MM.1S (cell line): ENCODE measurements at regions not wholly inside any gene's neighbourhood (a gene's known extent, or its start where the extent isn't known, plus 50 kb on each side); places are given as distances from the start of the nearest gene placed in this dataset.
"Not testable (repeated sequence)": the region's sequence is repeated elsewhere in the genome, so short reads cannot be mapped to it uniquely, and the experiment has no call there.

ENCODE experiments used
- DNase-seq: peaks from one replicate; pipeline ENCODE4 v3.0.0-alpha.2; 2015
- H2AFZ ChIP-seq: fragments of 300-600 bp; sonication (generic); 2 replicates; pipeline ENCODE4 v1.6.0; 2016; ENCODE audit warnings: antibody characterized with exemption, low read length
- H3F3A ChIP-seq: fragments of 300-600 bp; sonication (generic); 2 replicates; pipeline ENCODE4 v1.6.1; 2016; ENCODE audit warnings: mild to moderate bottlenecking, antibody characterized with exemption, low read length, moderate library complexity, mixed read lengths; ENCODE audit not compliant: insufficient read depth
- H3K27ac ChIP-seq: fragments of 300-600 bp; sonication (generic); 2 replicates; pipeline ENCODE4 v1.5.1; 2016; ENCODE audit warnings: mild to moderate bottlenecking, low read length
- H3K27me3 ChIP-seq: fragments of 300-600 bp; sonication (generic); replicated peaks from 2 replicates; pipeline ENCODE4 v1.6.0; 2016; ENCODE audit warnings: low read length; ENCODE audit not compliant: insufficient read depth
- H3K36me3 ChIP-seq: fragments of 300-600 bp; sonication (generic); replicated peaks from 2 replicates; pipeline ENCODE4 v1.6.1; 2016; ENCODE audit warnings: mild to moderate bottlenecking, low read length, mixed read lengths; ENCODE audit not compliant: insufficient read depth
- H3K4me1 ChIP-seq: fragments of 300-600 bp; sonication (generic); 2 replicates; pipeline ENCODE4 v1.6.1; 2016; ENCODE audit warnings: low read length, mixed read lengths
- H3K4me2 ChIP-seq: fragments of 300-600 bp; sonication (generic); 2 replicates; pipeline ENCODE4 v1.6.0; 2016; ENCODE audit warnings: low read depth, low read length
- H3K4me3 ChIP-seq: fragments of 300-600 bp; sonication (generic); 2 replicates; pipeline ENCODE4 v1.5.1; 2016; ENCODE audit warnings: low read length, mixed read lengths
- H3K79me2 ChIP-seq: fragments of 300-600 bp; sonication (generic); 2 replicates; pipeline ENCODE4 v1.6.1; 2016; ENCODE audit warnings: mixed run types, low read length, mixed read lengths
- H3K9ac ChIP-seq: fragments of 300-600 bp; sonication (generic); 2 replicates; pipeline ENCODE4 v1.6.1; 2016; ENCODE audit warnings: low read length, mixed read lengths
- H3K9me2 ChIP-seq: fragments of 300-600 bp; sonication (generic); replicated peaks from 2 replicates; pipeline ENCODE4 v1.6.1; 2016; ENCODE audit warnings: mild to moderate bottlenecking, low read length, mixed read lengths; ENCODE audit not compliant: insufficient read depth
- H3K9me3 ChIP-seq: fragments of 300-600 bp; sonication (generic); replicated peaks from 2 replicates; pipeline ENCODE4 v1.6.1; 2016; ENCODE audit warnings: mild to moderate bottlenecking, low read length, mixed read lengths; ENCODE audit not compliant: insufficient read depth
- H4K20me1 ChIP-seq: fragments of 300-600 bp; sonication (generic); 2 replicates; pipeline ENCODE4 v1.6.1; 2016; ENCODE audit warnings: mild to moderate bottlenecking, low read length, moderate library complexity, mixed read lengths; ENCODE audit not compliant: insufficient read depth
- EZH2 ChIP-seq: fragments of 300-600 bp; sonication (generic); optimal IDR thresholded peaks from 2 replicates; pipeline ENCODE3; 2017; ENCODE audit warnings: low read depth, mild to moderate bottlenecking, antibody characterized with exemption, low read length, mixed read lengths
- EZH2phosphoT487 ChIP-seq: fragments of 300-600 bp; sonication (generic); IDR thresholded peaks from 2 replicates; pipeline ENCODE4 v1.6.1; 2018; ENCODE audit warnings: antibody characterized with exemption, low read length
- TF ChIP-seq, protein P1 (sequence below): fragments of 300-600 bp; sonication (generic); IDR thresholded peaks from 2 replicates; pipeline ENCODE4 v1.5.1; 2016; ENCODE audit warnings: antibody characterized with exemption, low read length, mixed read lengths

DNA sequence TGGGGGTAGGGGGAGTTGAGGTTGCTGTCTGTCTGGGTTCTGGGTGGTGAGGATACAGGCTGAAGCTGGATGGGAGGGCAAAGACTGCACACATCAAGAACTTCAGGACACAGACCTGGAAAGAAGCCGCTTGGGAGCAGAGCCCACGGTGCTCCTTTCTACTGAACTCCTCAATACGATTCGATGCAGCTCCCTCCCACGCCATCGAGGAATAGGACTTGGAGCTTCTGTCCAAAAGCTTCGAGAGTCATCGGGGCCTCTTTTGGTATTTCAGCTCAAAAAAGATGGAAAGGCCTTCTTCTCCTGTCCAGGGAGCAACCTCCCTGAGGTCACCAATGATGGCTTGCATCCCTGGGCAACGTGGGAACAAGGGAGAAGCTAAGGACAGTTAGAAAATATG, 407.1 kb upstream of the MGMT start:
- no peak overlapping the region for H3K27ac ChIP-seq
- DNase-seq = no peak
- H3K4me1 ChIP-seq = peaks cover 38% of the 10 kb centered on the region
- H4K20me1 ChIP-seq = no peaks in the 10 kb centered on the region
- peaks cover 22% of the 10 kb centered on the region for H3F3A ChIP-seq
- H2AFZ ChIP-seq = no peak overlapping the region
- H3K4me3 ChIP-seq = no peak overlapping the region
- H3K9me3 ChIP-seq = no peaks in the 10 kb centered on the region
- TF ChIP-seq EZH2 (no peak), EZH2phosphoT487 (no peak)
- TF ChIP-seq, protein P1, sequence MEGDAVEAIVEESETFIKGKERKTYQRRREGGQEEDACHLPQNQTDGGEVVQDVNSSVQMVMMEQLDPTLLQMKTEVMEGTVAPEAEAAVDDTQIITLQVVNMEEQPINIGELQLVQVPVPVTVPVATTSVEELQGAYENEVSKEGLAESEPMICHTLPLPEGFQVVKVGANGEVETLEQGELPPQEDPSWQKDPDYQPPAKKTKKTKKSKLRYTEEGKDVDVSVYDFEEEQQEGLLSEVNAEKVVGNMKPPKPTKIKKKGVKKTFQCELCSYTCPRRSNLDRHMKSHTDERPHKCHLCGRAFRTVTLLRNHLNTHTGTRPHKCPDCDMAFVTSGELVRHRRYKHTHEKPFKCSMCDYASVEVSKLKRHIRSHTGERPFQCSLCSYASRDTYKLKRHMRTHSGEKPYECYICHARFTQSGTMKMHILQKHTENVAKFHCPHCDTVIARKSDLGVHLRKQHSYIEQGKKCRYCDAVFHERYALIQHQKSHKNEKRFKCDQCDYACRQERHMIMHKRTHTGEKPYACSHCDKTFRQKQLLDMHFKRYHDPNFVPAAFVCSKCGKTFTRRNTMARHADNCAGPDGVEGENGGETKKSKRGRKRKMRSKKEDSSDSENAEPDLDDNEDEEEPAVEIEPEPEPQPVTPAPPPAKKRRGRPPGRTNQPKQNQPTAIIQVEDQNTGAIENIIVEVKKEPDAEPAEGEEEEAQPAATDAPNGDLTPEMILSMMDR = no peak
- H3K79me2 ChIP-seq = no peaks in the 10 kb centered on the region
- no peak overlapping the region for H3K4me2 ChIP-seq
- no peaks in the 10 kb centered on the region for H3K9me2 ChIP-seq
- H3K27me3 ChIP-seq = no peaks in the 10 kb centered on the region
- no peaks in the 10 kb centered on the region for H3K36me3 ChIP-seq
- H3K9ac ChIP-seq = no peak overlapping the region

DNA sequence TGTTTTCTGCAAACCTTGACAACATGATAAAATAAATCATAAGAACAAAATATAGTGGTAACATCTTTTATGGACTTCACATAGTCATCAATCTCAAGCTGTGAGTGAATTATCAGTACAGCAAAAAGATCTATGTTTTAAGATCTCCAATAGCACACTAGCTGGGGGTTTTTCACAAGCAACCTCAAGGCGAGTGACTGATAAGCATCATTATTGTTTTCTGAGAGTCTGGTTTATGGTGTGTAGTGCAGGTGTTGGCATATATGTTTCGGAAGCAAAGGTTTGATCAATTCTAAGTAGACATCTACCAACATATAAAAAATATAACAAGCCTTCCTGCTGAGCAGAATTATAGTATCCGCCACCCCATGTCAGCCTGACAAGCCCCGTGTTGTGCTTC, 403.8 kb upstream of the MGMT start:
- H4K20me1 ChIP-seq = no peaks in the 10 kb centered on the region
- H3K4me3 ChIP-seq = no peak overlapping the region
- H2AFZ ChIP-seq = no peak overlapping the region
- H3K27ac ChIP-seq = no peak overlapping the region
- no peak overlapping the region for H3K9ac ChIP-seq
- no peak for DNase-seq
- H3K4me2 ChIP-seq = no peak overlapping the region
- peaks cover 17% of the 10 kb centered on the region for H3K4me1 ChIP-seq
- TF ChIP-seq, protein P1 = no peak
- TF ChIP-seq EZH2 = no peak
- no peak for TF ChIP-seq EZH2phosphoT487
- H3K9me2 ChIP-seq = no peaks in the 10 kb centered on the region
- no peaks in the 10 kb centered on the region for H3K9me3 ChIP-seq
- H3K27me3 ChIP-seq = no peaks in the 10 kb centered on the region
- H3K36me3 ChIP-seq = no peaks in the 10 kb centered on the region
- H3F3A ChIP-seq = peaks cover 13% of the 10 kb centered on the region
- no peaks in the 10 kb centered on the region for H3K79me2 ChIP-seq

DNA sequence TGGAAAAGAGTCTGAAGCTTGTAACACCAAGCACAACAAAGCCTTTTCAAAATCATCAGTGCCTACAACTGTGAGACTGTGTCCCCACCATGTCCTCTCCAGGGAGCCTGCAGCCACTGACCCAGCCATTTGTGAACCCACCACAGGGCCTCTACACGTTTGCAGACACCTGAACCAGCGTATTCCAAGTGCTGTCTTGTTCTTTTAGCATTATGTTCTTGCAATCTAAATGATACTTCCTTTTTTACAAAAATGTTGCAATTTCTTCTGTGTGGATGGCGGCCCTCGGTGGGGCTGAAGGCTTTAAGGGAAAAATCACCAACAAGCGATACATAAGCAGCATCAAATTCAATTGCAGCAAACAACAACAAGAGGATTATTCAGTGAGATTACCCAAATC, 403.2 kb upstream of the MGMT start:
- no peaks in the 10 kb centered on the region for H3K9me3 ChIP-seq
- H3K9me2 ChIP-seq = no peaks in the 10 kb centered on the region
- no peak overlapping the region for H3K4me3 ChIP-seq
- H3K27me3 ChIP-seq = no peaks in the 10 kb centered on the region
- H2AFZ ChIP-seq = no peak overlapping the region
- H3F3A ChIP-seq = peaks cover 7% of the 10 kb centered on the region
- H3K4me2 ChIP-seq = no peak overlapping the region
- H3K4me1 ChIP-seq = peaks cover 11% of the 10 kb centered on the region
- no peak for DNase-seq
- no peak overlapping the region for H3K9ac ChIP-seq
- no peak overlapping the region for H3K27ac ChIP-seq
- H3K79me2 ChIP-seq = no peaks in the 10 kb centered on the region
- TF ChIP-seq EZH2phosphoT487 = no peak
- TF ChIP-seq EZH2 = no peak
- TF ChIP-seq, protein P1 = no peak
- no peaks in the 10 kb centered on the region for H3K36me3 ChIP-seq
- H4K20me1 ChIP-seq = no peaks in the 10 kb centered on the region

DNA sequence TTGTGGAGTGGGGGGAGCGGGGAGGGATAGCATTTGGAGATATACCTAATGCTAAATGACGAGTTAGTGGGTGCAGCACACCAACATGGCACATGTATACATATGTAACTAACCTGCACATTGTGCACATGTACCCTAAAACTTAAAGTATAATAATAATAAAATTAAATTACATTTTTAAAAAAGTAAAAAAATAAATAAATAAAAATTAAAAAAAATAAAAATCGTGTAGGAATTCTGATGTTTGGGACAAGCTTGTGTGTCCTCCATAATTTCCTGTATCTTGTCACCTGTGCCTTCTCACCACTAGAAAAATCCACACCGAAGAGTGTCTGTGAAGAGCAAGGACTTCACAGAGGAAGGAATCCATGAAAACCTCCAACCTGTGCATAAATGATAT, 400.5 kb upstream of the MGMT start:
- not testable (repeated sequence) for DNase-seq, H3K36me3 ChIP-seq, H3K4me1 ChIP-seq, H3K9me2 ChIP-seq, H3K4me2 ChIP-seq, H3K27ac ChIP-seq, H3K9ac ChIP-seq, H3F3A ChIP-seq, H3K79me2 ChIP-seq, H3K4me3 ChIP-seq, H3K27me3 ChIP-seq, H3K9me3 ChIP-seq, H2AFZ ChIP-seq, H4K20me1 ChIP-seq

DNA sequence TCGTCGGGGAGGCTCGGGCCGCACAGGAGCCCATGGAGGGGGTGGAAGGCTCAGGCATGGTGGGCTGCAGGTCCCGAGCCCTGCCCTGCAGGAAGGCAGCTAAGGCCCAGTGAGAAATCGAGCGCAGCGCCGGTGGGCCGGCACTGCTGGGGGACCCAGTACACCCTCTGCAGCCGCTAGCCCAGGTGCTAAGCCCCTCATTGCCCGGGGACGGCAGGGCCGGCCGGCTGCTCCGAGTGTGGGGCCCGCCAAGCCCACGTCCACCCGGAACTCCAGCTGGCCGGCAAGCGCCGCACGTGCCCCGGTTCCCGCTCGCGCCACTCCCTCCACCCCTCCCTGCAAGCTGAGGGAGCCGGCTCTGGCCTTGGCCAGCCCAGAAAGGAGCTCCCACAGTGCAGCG, 395.6 kb upstream of the MGMT start:
- H3K79me2 ChIP-seq, H3K27me3 ChIP-seq: not testable (repeated sequence)

More for the DNA sequence above, 395.6 kb upstream of the MGMT start:
- not testable (repeated sequence) for H3K9me2 ChIP-seq, H3K9me3 ChIP-seq, DNase-seq, H3K27ac ChIP-seq, H3F3A ChIP-seq, H3K4me2 ChIP-seq, H4K20me1 ChIP-seq, H3K4me3 ChIP-seq, H3K36me3 ChIP-seq, H3K9ac ChIP-seq, H2AFZ ChIP-seq
- H3K4me1 ChIP-seq = peaks cover 18% of the 10 kb centered on the region
